ENCODE measurements at regions not wholly inside any gene's neighbourhood (a gene's known extent, or its start where the extent isn't known, plus 50 kb on each side); places are given as distances from the start of the nearest gene placed in this dataset.

- TF ChIP-seq CTCF (IDR thresholded peaks at IDR 0.05) (no peak), EP300 (IDR thresholded peaks at IDR 0.05) (no peak), POLR2A (IDR thresholded peaks at IDR 0.05) (no peak)
These were observed 56.6 kb upstream of the TRUB1 start for GRCh38 chr10:114881417-114881816.
